ENCODE measurements at regions not wholly inside any gene's neighbourhood (a gene's known extent, or its start where the extent isn't known, plus 50 kb on each side); places are given as distances from the start of the nearest gene placed in this dataset.

DNA sequence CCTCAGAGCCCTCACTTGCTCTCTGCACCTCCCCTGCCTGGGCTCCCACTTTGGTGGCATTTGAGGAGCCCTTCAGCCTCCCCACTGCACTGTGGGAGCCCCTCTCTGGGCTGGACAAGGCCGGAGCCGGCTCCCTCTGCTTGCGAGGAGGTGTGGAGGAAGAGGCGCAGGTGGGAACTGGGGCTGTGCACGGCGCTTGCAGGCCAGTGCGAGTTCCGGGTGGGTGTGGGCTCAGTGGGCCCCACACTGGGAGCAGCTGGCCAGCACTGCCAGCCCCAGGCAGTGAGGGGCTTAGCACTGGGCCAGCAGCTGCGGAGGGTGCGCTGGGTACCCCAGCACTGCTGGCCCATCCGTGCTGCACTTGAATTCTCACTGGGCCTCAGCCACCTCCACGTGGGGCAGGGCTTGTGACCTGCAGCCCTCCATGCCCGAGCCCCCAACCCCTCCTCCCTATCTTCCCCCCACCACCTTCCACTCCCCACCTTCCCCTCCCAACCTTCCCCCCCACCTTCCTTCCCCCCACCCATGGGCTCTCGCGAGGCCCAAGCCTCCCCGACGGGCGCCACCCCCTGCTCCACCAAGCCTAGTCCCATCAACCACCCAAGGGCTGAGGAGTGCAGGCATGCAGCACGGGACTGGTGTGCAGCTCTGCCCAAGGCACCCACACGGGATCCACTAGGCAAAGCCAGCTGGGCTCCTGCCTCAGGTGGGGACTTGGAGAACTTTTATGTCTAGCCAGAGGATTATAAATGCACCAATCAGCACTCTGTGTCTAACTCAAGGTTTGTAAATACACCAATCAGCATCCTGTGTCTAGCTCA lies 113.5 kb upstream of the BEND4 start:
- no peaks in the 10 kb centered on the region for H3K4me1 ChIP-seq (ENCODE audit: control insufficient read depth, insufficient read depth, low read length)
- no peaks in the 10 kb centered on the region for H3K36me3 ChIP-seq (ENCODE audit: control insufficient read depth, insufficient read depth, low read length)
- no peaks in the 10 kb centered on the region for H3K9me3 ChIP-seq (ENCODE audit: control insufficient read depth, insufficient read depth, low read depth, low read length)
- in situ Hi-C loops (cut with HindIII; ENCODE audit: low pct_unique_long_range_greater_than_20kb, low sequenced_read_pairs) (no loop called here), intact Hi-C loops (cut with micrococcal nuclease; ENCODE audit: unreplicated experiment) (no loop called here)
- ChIA-PET POLR2A (no interaction called here), CTCF (no interaction called here)
- H3K27me3 ChIP-seq (ENCODE audit: control insufficient read depth, insufficient read depth, low read length) = no peaks in the 10 kb centered on the region
- H3K4me3 ChIP-seq (ENCODE audit: low read depth in 2 of 2, low read length in 2 of 2) = no peak overlapping the region
- no peak overlapping the region for H3K27ac ChIP-seq (ENCODE audit: low read length)
- ATAC-seq (no peak), DNase-seq (ENCODE audit: low read depth, low spot score) (no peak)
- BruUV-seq (replicated peaks) = no TSS peak
- no peak for TF ChIP-seq POLR2AphosphoS5 (IDR thresholded peaks at IDR 0.05; ENCODE audit: low read depth, low read length)
- TF ChIP-seq TCF7L2 (IDR thresholded peaks at IDR 0.05; ENCODE audit: low read depth, low read length) = no peak
- no peak for TF ChIP-seq REST (IDR thresholded peaks at IDR 0.05; ENCODE audit: insufficient read depth in 1 of 2, low read depth in 2 of 2, low read length in 1 of 2)
- no peak for TF ChIP-seq SIN3A (IDR thresholded peaks at IDR 0.05; ENCODE audit: borderline replicate concordance, insufficient read depth, low read depth, low read length)
- TF ChIP-seq, protein P1, sequence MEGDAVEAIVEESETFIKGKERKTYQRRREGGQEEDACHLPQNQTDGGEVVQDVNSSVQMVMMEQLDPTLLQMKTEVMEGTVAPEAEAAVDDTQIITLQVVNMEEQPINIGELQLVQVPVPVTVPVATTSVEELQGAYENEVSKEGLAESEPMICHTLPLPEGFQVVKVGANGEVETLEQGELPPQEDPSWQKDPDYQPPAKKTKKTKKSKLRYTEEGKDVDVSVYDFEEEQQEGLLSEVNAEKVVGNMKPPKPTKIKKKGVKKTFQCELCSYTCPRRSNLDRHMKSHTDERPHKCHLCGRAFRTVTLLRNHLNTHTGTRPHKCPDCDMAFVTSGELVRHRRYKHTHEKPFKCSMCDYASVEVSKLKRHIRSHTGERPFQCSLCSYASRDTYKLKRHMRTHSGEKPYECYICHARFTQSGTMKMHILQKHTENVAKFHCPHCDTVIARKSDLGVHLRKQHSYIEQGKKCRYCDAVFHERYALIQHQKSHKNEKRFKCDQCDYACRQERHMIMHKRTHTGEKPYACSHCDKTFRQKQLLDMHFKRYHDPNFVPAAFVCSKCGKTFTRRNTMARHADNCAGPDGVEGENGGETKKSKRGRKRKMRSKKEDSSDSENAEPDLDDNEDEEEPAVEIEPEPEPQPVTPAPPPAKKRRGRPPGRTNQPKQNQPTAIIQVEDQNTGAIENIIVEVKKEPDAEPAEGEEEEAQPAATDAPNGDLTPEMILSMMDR (IDR thresholded peaks at IDR 0.05) = no peak

- DNase-seq (ENCODE audit: low read depth, low spot score) = no peak
- no peaks in the 10 kb centered on the region for H3K4me1 ChIP-seq (ENCODE audit: control insufficient read depth, insufficient read depth, low read length)
- ChIA-PET CTCF (no interaction called here), POLR2A (no interaction called here)
- in situ Hi-C loops (cut with HindIII; ENCODE audit: low pct_unique_long_range_greater_than_20kb, low sequenced_read_pairs) (no loop called here), intact Hi-C loops (cut with micrococcal nuclease; ENCODE audit: unreplicated experiment) (no loop called here)
- ATAC-seq = no peak
- no peak overlapping the region for H3K4me3 ChIP-seq (ENCODE audit: low read depth in 2 of 2, low read length in 2 of 2)
- H3K36me3 ChIP-seq (ENCODE audit: control insufficient read depth, insufficient read depth, low read length) = no peaks in the 10 kb centered on the region
- no peaks in the 10 kb centered on the region for H3K9me3 ChIP-seq (ENCODE audit: control insufficient read depth, insufficient read depth, low read depth, low read length)
- TF ChIP-seq TCF7L2 (IDR thresholded peaks at IDR 0.05; ENCODE audit: low read depth, low read length) (no peak), REST (IDR thresholded peaks at IDR 0.05; ENCODE audit: insufficient read depth in 1 of 2, low read depth in 2 of 2, low read length in 1 of 2) (no peak), SIN3A (IDR thresholded peaks at IDR 0.05; ENCODE audit: borderline replicate concordance, insufficient read depth, low read depth, low read length) (no peak), POLR2AphosphoS5 (IDR thresholded peaks at IDR 0.05; ENCODE audit: low read depth, low read length) (no peak)
- TF ChIP-seq, protein P1 (IDR thresholded peaks at IDR 0.05) = no peak
- H3K27me3 ChIP-seq (ENCODE audit: control insufficient read depth, insufficient read depth, low read length) = no peaks in the 10 kb centered on the region
- no peak overlapping the region for H3K27ac ChIP-seq (ENCODE audit: low read length)
- BruUV-seq (replicated peaks) = no TSS peak
Measured at GRCh38 chr4:42267724-42268123, 115.3 kb upstream of the BEND4 start.

Data from Panc1 (cell line).